Right ventricle myocardium inferior (tissue), 1 donor: ENCODE measurements at regions not wholly inside any gene's neighbourhood (a gene's known extent, or its start where the extent isn't known, plus 50 kb on each side); places are given as distances from the start of the nearest gene placed in this dataset.

Experiments used
- ATAC-seq: fragments of 200-7000 bp; cut with Tn5 transposase; one replicate; pipeline ENCODE4 v1.9.1; 2020; ENCODE audit warnings: mild to moderate bottlenecking, moderate library complexity
- DNase-seq: peaks from one replicate; pipeline ENCODE4 v3.0.0; 2021; ENCODE audit errors: missing footprints
- intact Hi-C: fragments of 100-400 bp; cut with DNase I; formaldehyde crosslinking; loops from one replicate; pipeline ENCODE4 v1.11.0; 2022
- donor health status: DM: no; HTN: yes; CAD: no; lungs with severe emphysema.

- intact Hi-C loops, result no loop called here
- DNase-seq (no peak), ATAC-seq (no peak)
Observed at GRCh38 chr1:5456090-5456811, 536.0 kb downstream of the NPHP4 start.

GRCh38 chr1:5455651-5456050, 536.6 kb downstream of the NPHP4 start:
- DNase-seq, result no peak
- intact Hi-C loops, result no loop called here
- ATAC-seq, result no peak

GRCh38 chr1:5455056-5455455, 537.2 kb downstream of the NPHP4 start:
- no peak for ATAC-seq
- DNase-seq, result no peak
- intact Hi-C loops, result no loop called here

GRCh38 chr1:5453347-5453746, 538.9 kb downstream of the NPHP4 start:
- intact Hi-C loops, result no loop called here
- DNase-seq (no peak), ATAC-seq (no peak)

- intact Hi-C loops, result no loop called here
- ATAC-seq, result no peak
- no peak for DNase-seq
Observed at GRCh38 chr1:5451671-5452070, 540.6 kb downstream of the NPHP4 start.

GRCh38 chr1:5448486-5448885, 543.7 kb downstream of the NPHP4 start:
- ATAC-seq, result no peak
- no peak for DNase-seq
- intact Hi-C loops, result no loop called here

- intact Hi-C loops, result no loop called here
- no peak for ATAC-seq
- no peak for DNase-seq
Observed at GRCh38 chr1:5447503-5447960, 544.7 kb downstream of the NPHP4 start.

- DNase-seq (no peak), ATAC-seq (no peak)
- intact Hi-C loops, result no loop called here
Observed at GRCh38 chr1:5444396-5444795, 547.8 kb downstream of the NPHP4 start.

GRCh38 chr1:5436808-5437207, 555.4 kb downstream of the NPHP4 start:
- no peak for ATAC-seq
- intact Hi-C loops, result no loop called here
- DNase-seq, result no peak

- no peak for DNase-seq
- no peak for ATAC-seq
- intact Hi-C loops, result no loop called here
Observed at GRCh38 chr1:5435414-5435813, 556.8 kb downstream of the NPHP4 start.

GRCh38 chr1:5432436-5432835, 559.8 kb downstream of the NPHP4 start:
- DNase-seq (no peak), ATAC-seq (no peak)
- intact Hi-C loops, result no loop called here

GRCh38 chr1:5430911-5431697, 561.1 kb downstream of the NPHP4 start:
- intact Hi-C loops, result no loop called here
- no peak for DNase-seq
- ATAC-seq, result no peak

GRCh38 chr1:5430136-5430535, 562.1 kb downstream of the NPHP4 start:
- ATAC-seq (no peak), DNase-seq (no peak)
- intact Hi-C loops, result no loop called here

- intact Hi-C loops, result no loop called here
- DNase-seq (no peak), ATAC-seq (no peak)
Observed at GRCh38 chr1:5428351-5428750, 563.9 kb downstream of the NPHP4 start.

- no peak for DNase-seq
- intact Hi-C loops, result no loop called here
Observed at GRCh38 chr1:5427026-5427613, 565.1 kb downstream of the NPHP4 start.

GRCh38 chr1:5424802-5425703, 567.2 kb downstream of the NPHP4 start:
- DNase-seq (no peak), ATAC-seq (no peak)
- intact Hi-C loops, result no loop called here

More at GRCh38 chr1:5427026-5427613, 565.1 kb downstream of the NPHP4 start:
- ATAC-seq, result no peak

GRCh38 chr1:5423109-5423508, 569.1 kb downstream of the NPHP4 start:
- ATAC-seq, result no peak
- no peak for DNase-seq
- intact Hi-C loops, result no loop called here

- intact Hi-C loops, result no loop called here
- DNase-seq (no peak), ATAC-seq (no peak)
Observed at GRCh38 chr1:5419501-5419900, 572.7 kb downstream of the NPHP4 start.

- no peak for ATAC-seq
- intact Hi-C loops, result no loop called here
- no peak for DNase-seq
Observed at GRCh38 chr1:5416518-5416917, 575.7 kb downstream of the NPHP4 start.
